ENCODE measurements at regions not wholly inside any gene's neighbourhood (a gene's known extent, or its start where the extent isn't known, plus 50 kb on each side); places are given as distances from the start of the nearest gene placed in this dataset.

DNA sequence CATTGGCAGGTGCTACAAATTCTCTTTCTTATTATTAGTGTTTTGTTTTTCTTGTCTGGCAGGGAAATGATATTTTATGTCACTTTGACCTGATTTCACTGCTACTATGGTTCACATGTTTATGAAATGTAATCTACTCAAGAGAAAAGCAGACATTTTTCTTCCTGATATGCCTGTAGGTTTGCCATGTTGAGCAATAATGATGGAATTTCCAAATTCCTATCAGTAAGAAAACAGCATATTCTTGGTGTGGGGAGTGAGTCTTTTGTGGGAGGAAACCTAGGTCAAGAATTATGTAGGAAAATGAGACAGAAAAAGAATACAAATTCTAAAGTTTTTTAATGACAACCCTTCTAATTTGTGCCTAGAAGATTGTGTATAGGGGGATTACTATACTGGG, 356.4 kb downstream of the SLC4A3 start:
- TF ChIP-seq POLR2A (IDR thresholded peaks at IDR 0.05; ENCODE audit: low read depth, low read length) (no peak), TAF1 (IDR thresholded peaks at IDR 0.05; ENCODE audit: low read depth, low read length) (no peak), POLR2AphosphoS5 (IDR thresholded peaks at IDR 0.05; ENCODE audit: low read depth, low read length) (no peak), SPI1 (IDR thresholded peaks at IDR 0.05; ENCODE audit: low read depth, low read length) (no peak), PAX5 (IDR thresholded peaks at IDR 0.05; ENCODE audit: insufficient read depth, low read length, severe bottlenecking) (no peak)
